CD4-positive, alpha-beta memory T cell (primary cell): ENCODE measurements at regions not wholly inside any gene's neighbourhood (a gene's known extent, or its start where the extent isn't known, plus 50 kb on each side); places are given as distances from the start of the nearest gene placed in this dataset.
"Not testable (repeated sequence)": the region's sequence is repeated elsewhere in the genome, so short reads cannot be mapped to it uniquely, and the experiment has no call there.

Experiments
- CTCF ChIA-PET: fragments of 350-600 bp; sonication (Branson Sonifier 250); formaldehyde crosslinking; loops from one replicate; lab custom pipeline; 2021; ENCODE audit warnings: inconsistent platforms; ENCODE audit not compliant: partially characterized antibody; lab: Charles Lee
- POLR2A ChIA-PET: fragments of 350-600 bp; sonication (Branson Sonifier 250); formaldehyde crosslinking; loops from one replicate; lab custom pipeline; 2021; ENCODE audit not compliant: partially characterized antibody; lab: Charles Lee
- DNase-seq, 5 donors: peaks; one replicate each; pipeline versions ENCODE4 v3.0.0 to v3.0.0-alpha.2; 2020 to 2022; ENCODE audit warnings: mixed read lengths in 1 of 5
- H3K27ac ChIP-seq: one replicate; pipeline ENCODE4 v1.7.0; 2013; ENCODE audit warnings: low read depth, low read length
- H3K27me3 ChIP-seq: 2 replicates; pipeline ENCODE4 v1.7.0; 2013; ENCODE audit warnings: mild to moderate bottlenecking, low read length, moderate library complexity; ENCODE audit not compliant: insufficient read depth
- H3K36me3 ChIP-seq: 2 replicates; pipeline ENCODE4 v1.7.0; 2013; ENCODE audit warnings: mild to moderate bottlenecking, low read length, moderate library complexity; ENCODE audit not compliant: insufficient read depth
- H3K4me1 ChIP-seq: 2 replicates; pipeline ENCODE4 v1.7.0; 2013; ENCODE audit warnings: mild to moderate bottlenecking, low read length, moderate library complexity; ENCODE audit not compliant: insufficient read depth
- H3K4me3 ChIP-seq, 2 donors: one replicate each; pipeline ENCODE4 v1.7.0; 2013; ENCODE audit warnings: low read length in 2 of 2, mild to moderate bottlenecking in 1 of 2
- H3K9me3 ChIP-seq, 2 donors: one replicate each; pipeline ENCODE4 v1.7.0; 2013; ENCODE audit warnings: low read length in 2 of 2, control low read depth in 1 of 2; ENCODE audit not compliant: control insufficient read depth in 1 of 2
- H3K27ac Mint-ChIP-seq, 7 donors: one replicate each; pipeline ENCODE4 v1.8.0; 2020 to 2021; ENCODE audit warnings: mixed read lengths in 7 of 7, mild to moderate bottlenecking in 6 of 7, inconsistent platforms in 3 of 7, moderate library complexity in 3 of 7
- H3K27me3 Mint-ChIP-seq, 2 donors: one replicate each; pipeline ENCODE4 v1.8.0; 2020 to 2021; ENCODE audit warnings: mixed read lengths in 2 of 2
- H3K36me3 Mint-ChIP-seq, 2 donors: one replicate each; pipeline ENCODE4 v1.8.0; 2020 to 2021; ENCODE audit warnings: mixed read lengths in 2 of 2, inconsistent platforms in 1 of 2, mild to moderate bottlenecking in 1 of 2
- H3K4me1 Mint-ChIP-seq, 4 donors: one replicate each; pipeline ENCODE4 v1.8.0; 2020 to 2021; ENCODE audit warnings: mixed read lengths in 4 of 4, mild to moderate bottlenecking in 1 of 4
- H3K4me3 Mint-ChIP-seq, 8 donors: one replicate each; pipeline ENCODE4 v1.8.0; 2020 to 2021; ENCODE audit warnings: mixed read lengths in 8 of 8, mild to moderate bottlenecking in 7 of 8, moderate library complexity in 6 of 8, inconsistent platforms in 3 of 8
- H3K9me3 Mint-ChIP-seq, 8 donors: one replicate each; pipeline ENCODE4 v1.8.0; 2020 to 2021; ENCODE audit warnings: mixed read lengths in 8 of 8, mild to moderate bottlenecking in 5 of 8, inconsistent platforms in 3 of 8, moderate library complexity in 1 of 8
- intact Hi-C: fragments of 100-400 bp; cut with micrococcal nuclease; formaldehyde crosslinking; loops from one replicate; pipeline ENCODE4 v1.15.1; 2023

DNA sequence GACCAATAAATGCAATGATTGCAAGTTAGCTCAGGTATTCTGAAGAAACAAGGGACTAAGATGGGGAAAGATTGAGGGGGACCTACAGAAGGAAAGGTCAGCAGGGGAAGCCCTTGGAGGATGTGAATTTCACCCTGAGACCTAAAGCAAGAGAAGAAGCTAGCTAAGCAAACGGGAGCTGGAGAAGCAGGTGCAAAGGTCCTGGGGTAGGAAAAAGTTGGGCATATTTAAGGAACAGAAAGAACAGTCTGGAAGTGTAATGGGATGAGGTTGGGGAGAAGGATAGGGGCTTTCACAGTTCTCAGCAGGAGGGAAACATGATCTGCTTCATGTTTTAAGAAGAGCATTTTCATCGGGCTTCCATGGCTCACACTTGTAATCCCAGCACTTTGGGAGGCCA lies 89.7 kb upstream of the SLC45A1 start:
- ChIA-PET CTCF (no interaction called here), POLR2A (no interaction called here)
- peaks cover 10 to 11% of the 10 kb centered on the region in 2 donors for H3K27me3 Mint-ChIP-seq
- H3K9me3 Mint-ChIP-seq, result peaks cover 0 to 12% (median 7%) of the 10 kb centered on the region in 8 donors
- H3K4me1 Mint-ChIP-seq, result peaks cover 4 to 11% (median 6%) of the 10 kb centered on the region in 4 donors
- no peak overlapping the region for H3K27ac Mint-ChIP-seq
- H3K4me1 ChIP-seq, result no peaks in the 10 kb centered on the region
- no peak overlapping the region for H3K4me3 ChIP-seq
- H3K27ac ChIP-seq, result no peak overlapping the region
- peak overlapping the region in 1 of 8 donors; percentile 61 for H3K4me3 Mint-ChIP-seq
- H3K27me3 ChIP-seq, result no peaks in the 10 kb centered on the region
- no peaks in the 10 kb centered on the region for H3K36me3 ChIP-seq
- no peaks in the 10 kb centered on the region for H3K36me3 Mint-ChIP-seq
- no peak for DNase-seq
- intact Hi-C loops, result no loop called here
- no peaks in the 10 kb centered on the region for H3K9me3 ChIP-seq

DNA sequence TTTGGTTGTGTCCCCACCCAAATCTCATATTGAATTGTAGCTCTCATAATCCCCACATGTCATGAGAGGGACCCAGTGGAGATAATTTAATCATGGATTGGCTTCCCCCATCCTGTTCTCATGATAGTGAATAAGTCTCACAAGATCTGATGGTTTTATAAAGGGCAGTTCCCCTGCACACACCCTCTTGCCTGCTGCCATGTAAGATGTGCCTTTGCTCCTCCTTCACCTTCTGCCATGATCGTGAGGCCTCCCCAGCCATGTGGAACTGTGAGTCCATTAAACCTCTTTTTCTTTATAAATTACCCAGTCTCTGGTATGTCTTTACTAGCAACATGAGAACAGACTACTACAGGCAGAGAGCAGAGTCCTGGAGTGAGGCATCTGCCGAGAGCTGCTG lies 90.2 kb upstream of the SLC45A1 start:
- peaks cover 4 to 11% (median 6%) of the 10 kb centered on the region in 4 donors for H3K4me1 Mint-ChIP-seq
- H3K4me1 ChIP-seq, H3K4me3 ChIP-seq, POLR2A ChIA-PET, H3K36me3 ChIP-seq, DNase-seq, H3K27me3 ChIP-seq, intact Hi-C loops, H3K27ac ChIP-seq, H3K4me3 Mint-ChIP-seq, H3K27ac Mint-ChIP-seq, H3K36me3 Mint-ChIP-seq, H3K9me3 ChIP-seq: not testable (repeated sequence)
- CTCF ChIA-PET, result interaction anchor here (1.0 kb wide), 1 partner anchor 196 kb away, joined by 3 read pairs; no protein-coding TSS in a partner anchor
- H3K27me3 Mint-ChIP-seq, result peaks cover 10 to 11% of the 10 kb centered on the region in 2 donors
- H3K9me3 Mint-ChIP-seq, result peaks cover 0 to 12% (median 7%) of the 10 kb centered on the region in 8 donors

DNA sequence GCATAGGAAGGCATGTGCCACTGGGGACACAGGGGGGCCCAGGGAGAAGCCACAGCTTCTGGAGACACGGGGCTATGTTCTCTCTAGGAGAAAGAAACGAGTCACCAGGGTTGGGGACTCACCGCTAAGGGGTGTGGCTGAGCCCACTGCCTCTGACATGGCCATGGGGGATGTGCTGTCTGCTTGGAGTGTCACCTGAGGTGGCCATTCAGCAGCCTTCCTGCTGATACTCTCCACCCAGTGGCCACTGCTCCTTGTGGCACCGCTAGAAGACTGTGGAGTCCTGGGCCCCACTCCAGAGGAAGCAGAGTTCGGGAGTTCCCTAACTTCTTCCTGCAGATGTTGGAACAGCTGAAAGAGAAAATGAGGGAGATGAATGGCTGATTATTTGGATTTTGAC lies 91.2 kb upstream of the SLC45A1 start:
- no peak overlapping the region for H3K4me3 Mint-ChIP-seq
- intact Hi-C loops, result no loop called here
- Histone ChIP-seq H3K4me3 (no peak overlapping the region), H3K9me3 (no peaks in the 10 kb centered on the region), H3K27ac (no peak overlapping the region), H3K27me3 (no peaks in the 10 kb centered on the region), H3K36me3 (no peaks in the 10 kb centered on the region), H3K4me1 (no peaks in the 10 kb centered on the region)
- peaks cover 0 to 12% (median 7%) of the 10 kb centered on the region in 8 donors for H3K9me3 Mint-ChIP-seq
- H3K27me3 Mint-ChIP-seq, result peaks cover 10 to 12% of the 10 kb centered on the region in 2 donors
- ChIA-PET POLR2A (no interaction called here), CTCF (no interaction called here)
- H3K4me1 Mint-ChIP-seq, result peaks cover 4 to 11% (median 6%) of the 10 kb centered on the region in 4 donors
- no peaks in the 10 kb centered on the region for H3K36me3 Mint-ChIP-seq
- no peak for DNase-seq
- no peak overlapping the region for H3K27ac Mint-ChIP-seq

DNA sequence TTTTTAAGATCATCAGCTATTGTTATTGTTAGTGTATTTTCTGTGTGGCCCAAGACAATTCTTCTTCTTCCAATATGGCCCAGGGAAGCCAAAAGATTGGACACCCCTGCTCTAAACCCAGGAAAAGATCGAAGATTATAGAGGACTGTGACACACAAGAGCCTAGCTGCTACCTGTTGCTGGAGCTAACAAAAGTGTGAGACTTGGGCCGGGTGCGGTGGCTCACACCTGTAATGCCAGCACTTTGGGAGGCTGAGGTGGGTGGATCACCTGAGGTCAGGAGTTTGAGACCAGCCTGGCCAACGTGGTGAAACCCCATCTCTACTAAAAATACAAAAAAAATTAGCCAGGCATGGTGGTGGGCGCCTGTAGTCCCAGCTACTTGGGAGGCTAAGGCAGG lies 91.9 kb upstream of the SLC45A1 start:
- peaks cover 4 to 11% (median 6%) of the 10 kb centered on the region in 4 donors for H3K4me1 Mint-ChIP-seq
- H3K36me3 ChIP-seq, H3K4me3 Mint-ChIP-seq, POLR2A ChIA-PET, H3K4me1 ChIP-seq, H3K36me3 Mint-ChIP-seq, H3K27ac ChIP-seq, DNase-seq, H3K27me3 ChIP-seq, CTCF ChIA-PET, H3K27ac Mint-ChIP-seq, intact Hi-C loops, H3K9me3 ChIP-seq, H3K4me3 ChIP-seq: not testable (repeated sequence)
- H3K9me3 Mint-ChIP-seq, result peaks cover 0 to 12% (median 7%) of the 10 kb centered on the region in 8 donors
- H3K27me3 Mint-ChIP-seq, result peaks cover 10 to 12% of the 10 kb centered on the region in 2 donors

DNA sequence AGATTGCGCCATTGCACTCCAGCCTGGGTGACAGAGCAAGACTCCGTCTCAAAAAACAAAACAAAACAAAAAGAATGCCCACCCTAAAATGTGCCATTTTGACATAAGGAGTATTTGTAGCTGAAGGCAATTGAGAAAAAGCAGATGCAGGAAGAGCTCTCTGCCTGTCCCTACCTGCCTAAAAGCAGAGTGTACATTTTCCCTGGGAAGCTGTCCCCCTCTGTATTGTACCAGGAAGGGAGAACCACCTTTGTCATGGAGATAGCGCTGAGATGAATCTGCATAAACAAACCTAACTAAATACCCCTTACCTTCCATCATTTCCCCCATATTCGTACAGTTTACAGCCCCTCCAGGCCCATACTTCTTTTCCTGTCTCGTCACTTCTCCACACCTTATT lies 94.4 kb upstream of the SLC45A1 start:
- POLR2A ChIA-PET, result no interaction called here
- Histone ChIP-seq H3K27me3 (no peaks in the 10 kb centered on the region), H3K36me3 (no peaks in the 10 kb centered on the region), H3K4me1 (no peaks in the 10 kb centered on the region), H3K4me3 (no peak overlapping the region), H3K9me3 (no peaks in the 10 kb centered on the region), H3K27ac (no peak overlapping the region)
- Mint-ChIP-seq H3K4me1 (peaks cover 4 to 11% (median 6%) of the 10 kb centered on the region in 4 donors), H3K4me3 (no peak overlapping the region), H3K27ac (no peak overlapping the region), H3K9me3 (peaks cover 0 to 12% (median 7%) of the 10 kb centered on the region in 8 donors), H3K36me3 (no peaks in the 10 kb centered on the region), H3K27me3 (peaks cover 12 to 13% of the 10 kb centered on the region in 2 donors)
- DNase-seq, result no peak
- CTCF ChIA-PET, result no interaction called here
- intact Hi-C loops, result no loop called here

DNA sequence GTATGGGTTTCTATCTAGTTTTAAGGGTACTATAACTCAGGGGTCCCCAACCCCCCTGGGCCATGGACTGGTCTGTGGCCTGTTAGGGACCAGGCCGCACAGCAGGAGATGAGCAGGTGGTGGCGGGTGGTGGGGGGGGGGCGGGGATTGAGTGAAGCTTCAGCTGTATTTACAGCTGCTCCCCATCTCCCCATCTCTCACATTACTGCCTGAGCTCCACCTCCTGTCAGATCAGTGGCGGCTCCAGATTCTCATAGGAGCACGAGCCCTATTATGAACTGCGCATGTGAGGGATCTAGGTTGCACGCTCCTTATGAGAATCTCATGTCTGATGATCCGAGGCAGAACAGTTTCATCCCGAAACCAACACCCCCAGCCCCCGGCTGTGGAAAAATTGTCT lies 95.1 kb upstream of the SLC45A1 start:
- Histone ChIP-seq H3K36me3 (no peaks in the 10 kb centered on the region), H3K4me1 (no peaks in the 10 kb centered on the region), H3K4me3 (no peak overlapping the region), H3K27me3 (peaks cover 1% of the 10 kb centered on the region), H3K27ac (no peak overlapping the region), H3K9me3 (no peaks in the 10 kb centered on the region)
- H3K9me3 Mint-ChIP-seq, result peaks cover 0 to 10% (median 5%) of the 10 kb centered on the region in 8 donors
- no peaks in the 10 kb centered on the region for H3K36me3 Mint-ChIP-seq
- POLR2A ChIA-PET, result no interaction called here
- H3K27me3 Mint-ChIP-seq, result peaks cover 13 to 16% of the 10 kb centered on the region in 2 donors
- no peak for DNase-seq
- peaks cover 4 to 11% (median 6%) of the 10 kb centered on the region in 4 donors for H3K4me1 Mint-ChIP-seq
- CTCF ChIA-PET, result no interaction called here
- no peak overlapping the region for H3K4me3 Mint-ChIP-seq
- H3K27ac Mint-ChIP-seq, result no peak overlapping the region
- intact Hi-C loops, result no loop called here

DNA sequence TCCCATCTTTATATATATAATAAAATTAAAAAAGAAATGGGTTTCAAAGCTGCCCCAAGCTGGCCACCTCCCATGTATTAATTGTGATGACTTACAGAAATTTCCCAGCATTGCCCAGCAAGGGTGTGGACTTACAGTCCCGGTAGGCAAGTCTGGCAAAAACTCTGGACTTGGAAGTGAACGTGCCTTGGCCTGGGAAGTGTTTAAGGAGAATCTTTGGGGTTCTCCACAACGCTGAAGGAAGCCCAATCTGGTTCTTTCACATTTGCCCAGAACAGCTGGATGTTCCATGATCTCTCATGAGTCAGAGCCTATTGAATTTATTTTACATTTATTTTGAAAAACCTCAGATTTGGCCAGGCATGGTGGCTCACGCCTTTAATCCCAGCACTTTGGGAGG lies 98.4 kb upstream of the SLC45A1 start:
- H3K9me3 ChIP-seq, result no peaks in the 10 kb centered on the region
- no peak overlapping the region for H3K4me3 Mint-ChIP-seq
- peaks cover 3 to 9% (median 4%) of the 10 kb centered on the region in 4 donors for H3K4me1 Mint-ChIP-seq
- DNase-seq, result no peak
- intact Hi-C loops, result loop anchor here (5.0 to 10.0 kb wide), 2 partner anchors 67 to 185 kb away; no protein-coding TSS in a partner anchor
- H3K36me3 ChIP-seq, result no peaks in the 10 kb centered on the region
- no peaks in the 10 kb centered on the region for H3K36me3 Mint-ChIP-seq
- H3K27me3 Mint-ChIP-seq, result peaks cover 5 to 15% of the 10 kb centered on the region in 2 donors
- peaks cover 6% of the 10 kb centered on the region for H3K27me3 ChIP-seq
- ChIA-PET POLR2A (no interaction called here), CTCF (no interaction called here)
- H3K27ac Mint-ChIP-seq, result no peak overlapping the region
- no peak overlapping the region for H3K4me3 ChIP-seq
- no peaks in the 10 kb centered on the region for H3K4me1 ChIP-seq
- no peaks in the 10 kb centered on the region for H3K9me3 Mint-ChIP-seq
- H3K27ac ChIP-seq, result no peak overlapping the region
